A549 (cell line): ENCODE measurements at regions not wholly inside any gene's neighbourhood (a gene's known extent, or its start where the extent isn't known, plus 50 kb on each side); places are given as distances from the start of the nearest gene placed in this dataset.

Source experiments
- ATAC-seq, 2 experiments: fragments of 200-7000 bp in 1 of 2; fragments of >200 bp in 1 of 2; cut with Nextera tagmentation in 1 of 2; cut with Tn5 transposase in 1 of 2; 3 replicates each; pipeline versions ENCODE4 v1.8.0 to v1.9.1; 2018 to 2020; ENCODE audit warnings: mild to moderate bottlenecking in 1 of 2, moderate library complexity in 1 of 2
- CTCF ChIA-PET: fragments of 300-600 bp; sonication (Branson Sonifier 250); formaldehyde crosslinking; extraction: SDS; loops from one replicate; lab custom pipeline; 2021; ENCODE audit warnings: antibody characterized with exemption, inconsistent platforms; lab: Yijun Ruan, JAX
- POLR2A ChIA-PET: fragments of 350-600 bp; formaldehyde crosslinking; extraction: SDS; loops from one replicate; lab custom pipeline; 2021; ENCODE audit warnings: antibody characterized with exemption, inconsistent platforms; lab: Yijun Ruan, JAX
- DNase-seq, 2 experiments: peaks; one replicate each; pipeline versions ENCODE4 v3.0.0 to v3.0.0-alpha.2; 2011 to 2016; ENCODE audit warnings: low read depth in 1 of 2, low spot score in 1 of 2
- FAIRE-seq: peaks from 2 replicates; lab custom pipeline; 2011; peaks lifted over from hg19 to GRCh38; lab: Jason Lieb, UNC
- H3K27ac ChIP-seq, 2 experiments: fragments of >200 bp; sonication (Bioruptor Twin); formaldehyde crosslinking; 3 replicates each; pipeline ENCODE4 v1.5.1; 2016 to 2017
- H3K4me1 ChIP-seq: fragments of >200 bp; sonication (Bioruptor Twin); formaldehyde crosslinking; 3 replicates; pipeline ENCODE4 v1.6.1; 2016
- H3K4me2 ChIP-seq: fragments of >200 bp; sonication (Bioruptor Twin); formaldehyde crosslinking; 3 replicates; pipeline ENCODE4 v1.6.1; 2016
- H3K4me3 ChIP-seq: fragments of >200 bp; sonication (Bioruptor Twin); formaldehyde crosslinking; 3 replicates; pipeline ENCODE4 v1.5.1; 2016
- H3K9me3 ChIP-seq: fragments of >200 bp; sonication (Bioruptor Twin); formaldehyde crosslinking; 3 replicates; pipeline ENCODE4 v1.6.1; 2016
- CBX2 ChIP-seq: fragments of 200-600 bp; sonication (generic); IDR thresholded peaks from 2 replicates; pipeline ENCODE4 v1.6.1; 2016; ENCODE audit warnings: low read depth, mild to moderate bottlenecking, borderline replicate concordance
- CTCF ChIP-seq: fragments of >200 bp; sonication (Bioruptor Twin); formaldehyde crosslinking; IDR thresholded peaks from 3 replicates; pipeline ENCODE4 v1.5.1; 2016
- ESRRA ChIP-seq: fragments of 150-350 bp; IDR thresholded peaks from 2 replicates; pipeline ENCODE4 v1.6.1; 2014; ENCODE audit warnings: mild to moderate bottlenecking, low read length, borderline replicate concordance
- HOXB5 ChIP-seq: fragments of 250-450 bp; sonication (Bioruptor Pico); IDR thresholded peaks from 2 replicates; pipeline ENCODE4 v1.5.0; 2020; ENCODE audit warnings: mild to moderate bottlenecking, moderate library complexity
- KDM1A ChIP-seq: fragments of 200-600 bp; sonication (generic); IDR thresholded peaks from 2 replicates; pipeline ENCODE4 v1.6.1; 2016; ENCODE audit warnings: low read depth, mild to moderate bottlenecking
- MAFK ChIP-seq: fragments of 450-650 bp; IDR thresholded peaks from 2 replicates; pipeline ENCODE4 v1.6.1; 2014; ENCODE audit not compliant: partially characterized antibody
- MYC ChIP-seq: IDR thresholded peaks from 2 replicates; pipeline ENCODE4 v1.6.1; 2012; ENCODE audit warnings: mild to moderate bottlenecking, inconsistent platforms, low read length, improper control_type of control experiment, borderline replicate concordance
- NFE2L2 ChIP-seq: fragments of 150-350 bp; conservative IDR thresholded peaks from 2 replicates; pipeline ENCODE4 v1.6.1; 2014; ENCODE audit warnings: low read length
- NPAS2 ChIP-seq: fragments of 250-450 bp; sonication (Bioruptor Pico); IDR thresholded peaks from 2 replicates; pipeline ENCODE4 v1.8.0; 2022; ENCODE audit warnings: mild to moderate bottlenecking, moderate library complexity, borderline replicate concordance
- RAD21 ChIP-seq, 2 experiments: fragments of >200 bp in 1 of 2; sonication (Bioruptor Twin) in 1 of 2; formaldehyde crosslinking in 1 of 2; IDR thresholded peaks in 1 of 2; conservative IDR thresholded peaks in 1 of 2; 2 replicates in 1 of 2; 3 replicates in 1 of 2; pipeline ENCODE4 v1.6.1; 2012 to 2018; ENCODE audit warnings: inconsistent platforms in 1 of 2
- RCOR1 ChIP-seq: fragments of 150-350 bp; IDR thresholded peaks from 2 replicates; pipeline ENCODE4 v1.6.1; 2014; ENCODE audit warnings: antibody characterized with exemption, low read length, low read depth
- REST ChIP-seq: fragments of 200-600 bp; sonication (generic); IDR thresholded peaks from 2 replicates; pipeline ENCODE4 v1.6.1; 2016; ENCODE audit warnings: antibody characterized with exemption, mild to moderate bottlenecking, moderate library complexity
- ZC3H11A ChIP-seq: fragments of 450-650 bp; IDR thresholded peaks from 2 replicates; pipeline ENCODE4 v1.6.1; 2014; ENCODE audit warnings: antibody characterized with exemption, mild to moderate bottlenecking
- ZSCAN20 ChIP-seq: fragments of 250-450 bp; sonication (Bioruptor Pico); IDR thresholded peaks from 2 replicates; pipeline ENCODE4 v1.8.0; 2022; ENCODE audit warnings: mild to moderate bottlenecking, moderate library complexity
- WGBS: methylation state at CpG from one replicate; pipeline ENCODE4 v1.1.6; 2017; ENCODE audit errors: missing lambda C conversion rate; 5-methylcytosine and 5-hydroxymethylcytosine counted together
- TF ChIP-seq, protein P1 (sequence below): IDR thresholded peaks from 2 replicates; pipeline ENCODE4 v1.6.1; 2012; ENCODE audit warnings: low read depth, borderline replicate concordance
- TF ChIP-seq, protein P2 (sequence below): fragments of 250-450 bp; sonication (Bioruptor Pico); IDR thresholded peaks from 2 replicates; pipeline ENCODE4 v1.5.0; 2020; ENCODE audit warnings: low read depth, mild to moderate bottlenecking, moderate library complexity
- TF ChIP-seq, protein P3 (sequence below): fragments of >200 bp; sonication (Bioruptor Twin); formaldehyde crosslinking; IDR thresholded peaks from 3 replicates; pipeline ENCODE4 v1.6.1; 2016

DNA sequence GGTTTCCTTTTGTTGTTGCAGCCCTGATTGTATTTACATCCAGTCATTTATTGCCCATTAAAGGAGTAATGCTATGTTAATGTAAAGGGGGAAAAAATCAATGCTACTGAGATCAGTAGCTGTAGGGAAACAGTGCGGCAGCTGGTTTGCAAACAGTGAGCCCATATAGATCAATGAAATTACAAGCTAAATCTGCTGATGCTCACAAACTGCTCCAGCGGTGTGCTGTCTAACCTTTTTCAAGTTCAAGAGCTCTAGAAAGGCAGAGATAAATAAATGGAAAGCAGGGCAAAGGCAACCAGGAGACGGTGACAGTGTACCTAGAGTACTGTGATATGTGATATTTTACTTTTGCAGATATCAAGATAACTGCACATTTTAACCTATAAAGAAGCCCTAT, 449.0 kb upstream of the MMS22L start:
- TF ChIP-seq ESRRA (no peak), MAFK (no peak), REST (no peak), CBX2 (no peak), CTCF (no peak), RAD21 (conservative IDR thresholded peaks at IDR 0.05 in 1 of 2, IDR thresholded peaks at IDR 0.05 in 1 of 2) (no peak), MYC (no peak), KDM1A (no peak), ZC3H11A (no peak), ZSCAN20 (no peak)
- TF ChIP-seq, protein P1, sequence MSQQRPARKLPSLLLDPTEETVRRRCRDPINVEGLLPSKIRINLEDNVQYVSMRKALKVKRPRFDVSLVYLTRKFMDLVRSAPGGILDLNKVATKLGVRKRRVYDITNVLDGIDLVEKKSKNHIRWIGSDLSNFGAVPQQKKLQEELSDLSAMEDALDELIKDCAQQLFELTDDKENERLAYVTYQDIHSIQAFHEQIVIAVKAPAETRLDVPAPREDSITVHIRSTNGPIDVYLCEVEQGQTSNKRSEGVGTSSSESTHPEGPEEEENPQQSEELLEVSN = no peak
- TF ChIP-seq, protein P2, sequence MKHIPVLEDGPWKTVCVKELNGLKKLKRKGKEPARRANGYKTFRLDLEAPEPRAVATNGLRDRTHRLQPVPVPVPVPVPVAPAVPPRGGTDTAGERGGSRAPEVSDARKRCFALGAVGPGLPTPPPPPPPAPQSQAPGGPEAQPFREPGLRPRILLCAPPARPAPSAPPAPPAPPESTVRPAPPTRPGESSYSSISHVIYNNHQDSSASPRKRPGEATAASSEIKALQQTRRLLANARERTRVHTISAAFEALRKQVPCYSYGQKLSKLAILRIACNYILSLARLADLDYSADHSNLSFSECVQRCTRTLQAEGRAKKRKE (CRISPR knock-in tag) = no peak
- TF ChIP-seq, all 56 proteins: peak for 0
- DNase-seq = no peak

GRCh38 chr6:97757575-97757974, 474.6 kb upstream of the MMS22L start:
- no peak for DNase-seq
- POLR2A ChIA-PET = no interaction called here
- CTCF ChIA-PET = no interaction called here

More for the DNA sequence above, 449.0 kb upstream of the MMS22L start:
- no peaks in the 10 kb centered on the region for H3K9me3 ChIP-seq
- no peak overlapping the region for H3K27ac ChIP-seq
- H3K4me2 ChIP-seq = no peak overlapping the region
- FAIRE-seq (no peak), ATAC-seq (no peak)
- ChIA-PET POLR2A (no interaction called here), CTCF (no interaction called here)
- no peak overlapping the region for H3K4me3 ChIP-seq
- H3K4me1 ChIP-seq = no peaks in the 10 kb centered on the region
- 26% methylated on average over 3 of the region's 3 CpGs for whole genome bisulfite sequencing

More at GRCh38 chr6:97757575-97757974, 474.6 kb upstream of the MMS22L start:
- H3K4me1 ChIP-seq = no peaks in the 10 kb centered on the region
- no peak overlapping the region for H3K4me3 ChIP-seq
- no peak for ATAC-seq
- TF ChIP-seq KDM1A = no peak
- TF ChIP-seq NFE2L2 = no peak
- TF ChIP-seq, protein P3, sequence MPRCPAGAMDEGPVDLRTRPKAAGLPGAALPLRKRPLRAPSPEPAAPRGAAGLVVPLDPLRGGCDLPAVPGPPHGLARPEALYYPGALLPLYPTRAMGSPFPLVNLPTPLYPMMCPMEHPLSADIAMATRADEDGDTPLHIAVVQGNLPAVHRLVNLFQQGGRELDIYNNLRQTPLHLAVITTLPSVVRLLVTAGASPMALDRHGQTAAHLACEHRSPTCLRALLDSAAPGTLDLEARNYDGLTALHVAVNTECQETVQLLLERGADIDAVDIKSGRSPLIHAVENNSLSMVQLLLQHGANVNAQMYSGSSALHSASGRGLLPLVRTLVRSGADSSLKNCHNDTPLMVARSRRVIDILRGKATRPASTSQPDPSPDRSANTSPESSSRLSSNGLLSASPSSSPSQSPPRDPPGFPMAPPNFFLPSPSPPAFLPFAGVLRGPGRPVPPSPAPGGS = no peak
- TF ChIP-seq NPAS2 (CRISPR knock-in tag) = no peak
- TF ChIP-seq RCOR1 = no peak
- TF ChIP-seq HOXB5 (CRISPR knock-in tag) = no peak
- H3K4me2 ChIP-seq = no peak overlapping the region
- 17% methylated on average over 3 of the region's 3 CpGs for WGBS
- FAIRE-seq = no peak
- no peaks in the 10 kb centered on the region for H3K9me3 ChIP-seq
- H3K27ac ChIP-seq = no peak overlapping the region
